HCT116 (cell line): ENCODE measurements at regions not wholly inside any gene's neighbourhood (a gene's known extent, or its start where the extent isn't known, plus 50 kb on each side); places are given as distances from the start of the nearest gene placed in this dataset.

ENCODE experiments used
- ATAC-seq: fragments of 200-7000 bp; cut with Tn5 transposase; 2 replicates; pipeline ENCODE4 v1.9.1; 2020; ENCODE audit warnings: mild to moderate bottlenecking, moderate library complexity
- BruUV-seq: library from RNA; stranded (reverse); fragments of 400-500 nt; replicated peaks from 2 replicates; lab custom pipeline; 2021; lab: Mats Ljungman, UMichigan
- CTCF ChIA-PET: fragments of 300-600 bp; sonication (Branson Sonifier 250); formaldehyde crosslinking; loops from one replicate; lab custom pipeline; 2021; ENCODE audit warnings: antibody characterized with exemption; lab: Charles Lee
- POLR2A ChIA-PET: fragments of 300-600, 350-600 bp; sonication (Branson Sonifier 250); formaldehyde crosslinking; loops from one replicate; lab custom pipeline; 2021; ENCODE audit warnings: antibody characterized with exemption; lab: Charles Lee
- RAD21 ChIA-PET, 2 experiments: fragments of 300-600 bp; sonication (Branson Sonifier 250); formaldehyde crosslinking; loops; one replicate each; lab custom pipeline; 2023; ENCODE audit warnings: low total read pairs in 2 of 2; ENCODE audit not compliant: uncharacterized antibody in 2 of 2, unreplicated experiment in 2 of 2, low non-redundant PET in 1 of 2; lab: Charles Lee
- DNase-seq: peaks from one replicate; pipeline ENCODE4 v3.0.0-alpha.2; 2010; ENCODE audit warnings: low read depth, low spot score
- H2AFZ ChIP-seq: fragments of 200-600 bp; shearing (Covaris generic), sonication (generic); 2 replicates; pipeline ENCODE4 v1.6.1; 2017; ENCODE audit warnings: low read depth, mixed run types, mixed read lengths, antibody characterized with exemption, low read length; ENCODE audit not compliant: poor library complexity, severe bottlenecking
- H3K27ac ChIP-seq: 2 replicates; pipeline ENCODE4 v1.5.1; 2012; ENCODE audit warnings: low read depth, low read length
- H3K27me3 ChIP-seq: fragments of 200-600 bp; sonication (generic); 2 replicates; pipeline ENCODE4 v1.6.1; 2016; ENCODE audit warnings: mixed run types, low read length, mixed read lengths; ENCODE audit not compliant: insufficient read depth
- H3K36me3 ChIP-seq, 2 experiments: fragments of 200-500 bp in 1 of 2; fragments of 200-600 bp in 1 of 2; sonication (Bioruptor generic) in 1 of 2; sonication (generic) in 1 of 2; 2 replicates each; pipeline versions ENCODE4 v1.5.1 to v1.6.1; 2014 to 2016; ENCODE audit warnings: low read length in 2 of 2, inconsistent platforms in 1 of 2, mixed read lengths in 1 of 2, mixed run types in 1 of 2; ENCODE audit not compliant: insufficient read depth in 2 of 2, control insufficient read depth in 1 of 2
- H3K4me1 ChIP-seq, 2 experiments: fragments of 200-600 bp in 1 of 2; sonication (generic) in 1 of 2; 2 replicates each; pipeline versions ENCODE4 v1.5.1 to v1.6.1; 2012 to 2017; ENCODE audit warnings: low read length in 2 of 2, inconsistent platforms in 1 of 2, mild to moderate bottlenecking in 1 of 2, mixed read lengths in 1 of 2, mixed run types in 1 of 2, moderate library complexity in 1 of 2; ENCODE audit not compliant: insufficient read depth in 2 of 2, control insufficient read depth in 1 of 2
- H3K4me2 ChIP-seq: fragments of 200-600 bp; sonication (generic); 2 replicates; pipeline ENCODE4 v1.6.1; 2017; ENCODE audit warnings: mixed run types, low read length, mixed read lengths
- H3K4me3 ChIP-seq, 2 experiments: fragments of 200-600 bp in 1 of 2; sonication (generic) in 1 of 2; replicated peaks in 1 of 2; 2 replicates each; pipeline ENCODE4 v1.5.1; 2011 to 2016; ENCODE audit warnings: low read length in 2 of 2, control low read depth in 1 of 2, low read depth in 1 of 2, mild to moderate bottlenecking in 1 of 2, mixed read lengths in 1 of 2, mixed run types in 1 of 2
- H3K79me2 ChIP-seq: fragments of 200-600 bp; sonication (generic); 2 replicates; pipeline ENCODE4 v1.6.1; 2017; ENCODE audit warnings: mild to moderate bottlenecking, mixed run types, low read length, moderate library complexity, mixed read lengths; ENCODE audit not compliant: insufficient read depth
- H3K9ac ChIP-seq: fragments of 200-600 bp; sonication (generic); 2 replicates; pipeline ENCODE4 v1.6.1; 2016; ENCODE audit warnings: low read length, mixed read lengths
- H3K9me2 ChIP-seq: fragments of 200-600 bp; sonication (generic), shearing (Covaris generic); 2 replicates; pipeline ENCODE4 v1.6.1; 2017; ENCODE audit warnings: mixed run types, mild to moderate bottlenecking, moderate library complexity; ENCODE audit not compliant: insufficient read depth
- H3K9me3 ChIP-seq, 2 experiments: fragments of 200-500 bp in 1 of 2; fragments of 200-600 bp in 1 of 2; sonication (Bioruptor generic) in 1 of 2; sonication (generic) in 1 of 2; 2 replicates each; pipeline ENCODE4 v1.6.1; 2014 to 2017; ENCODE audit warnings: low read length in 2 of 2, mixed read lengths in 2 of 2, inconsistent platforms in 1 of 2, low read depth in 1 of 2, mild to moderate bottlenecking in 1 of 2, mixed run types in 1 of 2, moderate library complexity in 1 of 2; ENCODE audit not compliant: control insufficient read depth in 1 of 2, insufficient read depth in 1 of 2
- H4K20me1 ChIP-seq: fragments of 200-600 bp; sonication (generic), shearing (Covaris generic); 2 replicates; pipeline ENCODE4 v1.6.1; 2017; ENCODE audit warnings: mixed run types, mild to moderate bottlenecking, moderate library complexity; ENCODE audit not compliant: insufficient read depth
- CBX3 ChIP-seq: IDR thresholded peaks from 2 replicates; pipeline ENCODE4 v1.6.1; 2012; ENCODE audit warnings: low read depth
- CEBPB ChIP-seq: IDR thresholded peaks from 2 replicates; pipeline ENCODE4 v1.6.1; 2012; ENCODE audit warnings: low read depth
- EGR1 ChIP-seq: IDR thresholded peaks from 2 replicates; pipeline ENCODE4 v1.6.1; 2012; ENCODE audit warnings: low read depth
- EZH2phosphoT487 ChIP-seq: fragments of 200-600 bp; IDR thresholded peaks from 2 replicates; pipeline ENCODE4 v1.6.1; 2018; ENCODE audit warnings: antibody characterized with exemption, borderline replicate concordance
- FOSL1 ChIP-seq: IDR thresholded peaks from 2 replicates; pipeline ENCODE4 v1.6.1; 2012; ENCODE audit warnings: low read depth
- JUND ChIP-seq: IDR thresholded peaks from 2 replicates; pipeline ENCODE4 v1.6.1; 2012
- POLR2AphosphoS5 ChIP-seq: IDR thresholded peaks from 2 replicates; pipeline ENCODE4 v1.6.1; 2011; ENCODE audit warnings: mild to moderate bottlenecking, low read depth, low read length, moderate library complexity
- RAD21 ChIP-seq: IDR thresholded peaks from 2 replicates; pipeline ENCODE4 v1.6.1; 2012; ENCODE audit warnings: low read depth, mild to moderate bottlenecking
- ZFX ChIP-seq: fragments of 450-650 bp; IDR thresholded peaks from 2 replicates; pipeline ENCODE4 v1.6.1; 2017
- ZNF274 ChIP-seq: fragments of 200-500 bp; sonication (Bioruptor generic); IDR thresholded peaks from 2 replicates; pipeline ENCODE4 v1.6.1; 2014; ENCODE audit warnings: mild to moderate bottlenecking, low read depth, low read length, inconsistent platforms
- intact Hi-C: fragments of 100-400 bp; cut with micrococcal nuclease; formaldehyde crosslinking; loops from 2 replicates; pipeline ENCODE4 v1.10.0; 2022
- TF ChIP-seq, protein P1 (sequence below): IDR thresholded peaks from 2 replicates; pipeline ENCODE4 v1.6.1; 2012
- TF ChIP-seq, protein P2 (sequence below), 3 experiments: fragments of 200-600 bp in 1 of 3; sonication (generic) in 1 of 3; IDR thresholded peaks in 2 of 3; conservative IDR thresholded peaks in 1 of 3; 2 replicates each; pipeline ENCODE4 v1.5.1; 2012 to 2017; ENCODE audit warnings: low read depth in 2 of 3, low read length in 2 of 3, antibody characterized with exemption in 1 of 3, borderline replicate concordance in 1 of 3, control low read depth in 1 of 3, mild to moderate bottlenecking in 1 of 3, mixed read lengths in 1 of 3, mixed run types in 1 of 3, moderate library complexity in 1 of 3; ENCODE audit not compliant: insufficient read depth in 1 of 3

GRCh38 chr13:110044551-110045111, 258.2 kb upstream of the IRS2 start:
- BruUV-seq = no TSS peak
- DNase-seq (no peak), ATAC-seq (no peak)
- POLR2A ChIA-PET = no interaction called here
- no peak overlapping the region for H3K27ac ChIP-seq
- H4K20me1 ChIP-seq = no peaks in the 10 kb centered on the region
- no peak overlapping the region for H3K9ac ChIP-seq
- H3K4me3 ChIP-seq = no peak overlapping the region
- no peaks in the 10 kb centered on the region for H3K9me3 ChIP-seq
- no peak overlapping the region for H2AFZ ChIP-seq
- no peaks in the 10 kb centered on the region for H3K27me3 ChIP-seq
- TF ChIP-seq EGR1 = no peak
- no peak for TF ChIP-seq CEBPB
- no peak for TF ChIP-seq ZFX
- no peak for TF ChIP-seq ZNF274
- no peak for TF ChIP-seq POLR2AphosphoS5
- no peak for TF ChIP-seq RAD21
- TF ChIP-seq JUND = no peak
- TF ChIP-seq, protein P1, sequence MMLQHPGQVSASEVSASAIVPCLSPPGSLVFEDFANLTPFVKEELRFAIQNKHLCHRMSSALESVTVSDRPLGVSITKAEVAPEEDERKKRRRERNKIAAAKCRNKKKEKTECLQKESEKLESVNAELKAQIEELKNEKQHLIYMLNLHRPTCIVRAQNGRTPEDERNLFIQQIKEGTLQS = no peak
- TF ChIP-seq FOSL1 = no peak
- TF ChIP-seq EZH2phosphoT487 = no peak
- TF ChIP-seq, protein P2, sequence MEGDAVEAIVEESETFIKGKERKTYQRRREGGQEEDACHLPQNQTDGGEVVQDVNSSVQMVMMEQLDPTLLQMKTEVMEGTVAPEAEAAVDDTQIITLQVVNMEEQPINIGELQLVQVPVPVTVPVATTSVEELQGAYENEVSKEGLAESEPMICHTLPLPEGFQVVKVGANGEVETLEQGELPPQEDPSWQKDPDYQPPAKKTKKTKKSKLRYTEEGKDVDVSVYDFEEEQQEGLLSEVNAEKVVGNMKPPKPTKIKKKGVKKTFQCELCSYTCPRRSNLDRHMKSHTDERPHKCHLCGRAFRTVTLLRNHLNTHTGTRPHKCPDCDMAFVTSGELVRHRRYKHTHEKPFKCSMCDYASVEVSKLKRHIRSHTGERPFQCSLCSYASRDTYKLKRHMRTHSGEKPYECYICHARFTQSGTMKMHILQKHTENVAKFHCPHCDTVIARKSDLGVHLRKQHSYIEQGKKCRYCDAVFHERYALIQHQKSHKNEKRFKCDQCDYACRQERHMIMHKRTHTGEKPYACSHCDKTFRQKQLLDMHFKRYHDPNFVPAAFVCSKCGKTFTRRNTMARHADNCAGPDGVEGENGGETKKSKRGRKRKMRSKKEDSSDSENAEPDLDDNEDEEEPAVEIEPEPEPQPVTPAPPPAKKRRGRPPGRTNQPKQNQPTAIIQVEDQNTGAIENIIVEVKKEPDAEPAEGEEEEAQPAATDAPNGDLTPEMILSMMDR (IDR thresholded peaks at IDR 0.05 in 2 of 3, conservative IDR thresholded peaks at IDR 0.05 in 1 of 3; ENCODE audit: borderline replicate concordance in 1 of 3, insufficient read depth in 1 of 3, low read depth in 2 of 3, low read length in 2 of 3) = no peak
- TF ChIP-seq CBX3 = no peak
- TF ChIP-seq, all 23 proteins: peak for 0
- CTCF ChIA-PET = no interaction called here
- H3K79me2 ChIP-seq = no peaks in the 10 kb centered on the region
- RAD21 ChIA-PET = no interaction called here
- H3K4me2 ChIP-seq = no peak overlapping the region
- no peaks in the 10 kb centered on the region for H3K4me1 ChIP-seq
- H3K36me3 ChIP-seq = no peaks in the 10 kb centered on the region
- intact Hi-C loops = no loop called here
- H3K9me2 ChIP-seq = no peaks in the 10 kb centered on the region
